C4-2B (cell line): ENCODE measurements at regions not wholly inside any gene's neighbourhood (a gene's known extent, or its start where the extent isn't known, plus 50 kb on each side); places are given as distances from the start of the nearest gene placed in this dataset.

Source experiments
- CTCF ChIP-seq: fragments of 450-650 bp; conservative IDR thresholded peaks from 2 replicates; pipeline ENCODE4 v1.5.1; 2017; ENCODE audit warnings: mild to moderate bottlenecking
- ZFX ChIP-seq: fragments of 450-650 bp; IDR thresholded peaks from 2 replicates; pipeline ENCODE4 v1.6.1; 2017

- TF ChIP-seq CTCF: no peak
- no peak for TF ChIP-seq ZFX
Observed at GRCh38 chr7:119758254-119758653, 514.7 kb upstream of the KCND2 start.
